ENCODE measurements at regions not wholly inside any gene's neighbourhood (a gene's known extent, or its start where the extent isn't known, plus 50 kb on each side); places are given as distances from the start of the nearest gene placed in this dataset.

GRCh38 chr10:130470286-130470685, 334.1 kb downstream of the GLRX3 start:
- no peak for DNase-seq

GRCh38 chr10:130470973-130471372, 334.8 kb downstream of the GLRX3 start:
- no peak for DNase-seq

GRCh38 chr10:130471486-130471885, 335.3 kb downstream of the GLRX3 start:
- no peak for DNase-seq

GRCh38 chr10:130472236-130472635, 336.0 kb downstream of the GLRX3 start:
- DNase-seq: no peak

- no peak for DNase-seq
Measured at GRCh38 chr10:130474591-130474990, 338.4 kb downstream of the GLRX3 start.

GRCh38 chr10:130477360-130477759, 341.2 kb downstream of the GLRX3 start:
- no peak for DNase-seq

GRCh38 chr10:130479146-130479545, 343.0 kb downstream of the GLRX3 start:
- DNase-seq: no peak

- no peak for DNase-seq
Measured at GRCh38 chr10:130479926-130480325, 343.7 kb downstream of the GLRX3 start.

GRCh38 chr10:130480491-130480890, 344.3 kb downstream of the GLRX3 start:
- DNase-seq: no peak

GRCh38 chr10:130481076-130481930, 345.1 kb downstream of the GLRX3 start:
- DNase-seq: no peak

- DNase-seq: no peak
Measured at GRCh38 chr10:130481936-130482335, 345.7 kb downstream of the GLRX3 start.

GRCh38 chr10:130483691-130484467, 347.7 kb downstream of the GLRX3 start:
- no peak for DNase-seq

GRCh38 chr10:130484468-130485180, 348.4 kb downstream of the GLRX3 start:
- no peak for DNase-seq

GRCh38 chr10:130485236-130485957, 349.2 kb downstream of the GLRX3 start:
- no peak for DNase-seq

GRCh38 chr10:130485958-130486895, 350.0 kb downstream of the GLRX3 start:
- no peak for DNase-seq

- no peak for DNase-seq
Measured at GRCh38 chr10:130486906-130487305, 350.7 kb downstream of the GLRX3 start.

GRCh38 chr10:130487566-130487965, 351.4 kb downstream of the GLRX3 start:
- no peak for DNase-seq

GRCh38 chr10:130489891-130490290, 353.7 kb downstream of the GLRX3 start:
- DNase-seq: no peak

- DNase-seq: no peak
Measured at GRCh38 chr10:130491011-130491692, 355.0 kb downstream of the GLRX3 start.

GRCh38 chr10:130491693-130492050, 355.5 kb downstream of the GLRX3 start:
- no peak for DNase-seq
